Right forelimb (tissue), 1 donor: ENCODE measurements at regions not wholly inside any gene's neighbourhood (a gene's known extent, or its start where the extent isn't known, plus 50 kb on each side); places are given as distances from the start of the nearest gene placed in this dataset.

ENCODE experiments used
- DNase-seq: peaks from one replicate; pipeline ENCODE4 v3.0.0-alpha.2; 2018

- DNase-seq, result no peak
These were observed 93.5 kb upstream of the PPP1R9A start for GRCh38 chr7:94813917-94814316.

GRCh38 chr7:94823947-94824346 lies 83.4 kb upstream of the PPP1R9A start:
- DNase-seq, result no peak

- no peak for DNase-seq
These were observed 77.4 kb upstream of the PPP1R9A start for GRCh38 chr7:94829987-94830386.

GRCh38 chr7:94832051-94832450 lies 75.3 kb upstream of the PPP1R9A start:
- no peak for DNase-seq

GRCh38 chr7:94834359-94834758 lies 73.0 kb upstream of the PPP1R9A start:
- no peak for DNase-seq

DNA sequence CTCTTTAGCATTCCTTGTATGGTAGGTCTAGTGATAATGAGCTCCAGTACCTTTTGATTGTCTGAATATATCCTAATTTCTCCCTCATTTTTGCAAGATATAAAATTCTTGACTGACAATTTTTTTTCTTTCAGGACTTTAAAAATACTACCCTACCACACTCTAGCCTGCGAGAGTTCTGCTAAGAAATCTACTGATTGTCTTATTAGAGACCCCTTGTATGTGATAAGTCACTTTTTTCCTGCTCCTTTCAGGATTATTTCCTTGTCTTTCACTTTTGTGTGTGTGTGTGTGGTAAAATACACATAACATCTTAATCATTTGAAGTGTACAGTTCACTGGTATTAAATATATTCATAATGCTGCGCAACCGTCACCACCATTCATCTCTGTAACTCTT lies 68.7 kb upstream of the PPP1R9A start:
- DNase-seq, result no peak

DNA sequence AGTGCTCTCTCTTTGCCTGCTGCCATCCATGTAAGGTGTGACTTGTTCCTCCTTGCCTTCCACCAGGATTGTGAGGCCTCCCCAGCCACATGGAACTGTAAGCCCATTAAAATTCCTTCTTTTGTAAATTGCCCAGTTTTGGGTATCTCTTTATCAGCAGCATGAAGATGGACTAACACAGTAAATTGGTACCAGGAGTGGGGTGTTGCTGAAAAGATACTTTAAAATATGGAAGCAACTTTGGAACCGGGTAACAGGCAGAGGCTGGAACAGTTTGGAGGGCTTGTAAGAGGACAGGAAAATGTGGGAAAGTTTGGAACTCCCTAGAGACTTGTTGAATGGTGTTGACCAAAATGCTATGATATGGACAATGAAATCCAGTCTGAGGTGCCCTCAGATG lies 63.8 kb upstream of the PPP1R9A start:
- DNase-seq, result no peak

DNA sequence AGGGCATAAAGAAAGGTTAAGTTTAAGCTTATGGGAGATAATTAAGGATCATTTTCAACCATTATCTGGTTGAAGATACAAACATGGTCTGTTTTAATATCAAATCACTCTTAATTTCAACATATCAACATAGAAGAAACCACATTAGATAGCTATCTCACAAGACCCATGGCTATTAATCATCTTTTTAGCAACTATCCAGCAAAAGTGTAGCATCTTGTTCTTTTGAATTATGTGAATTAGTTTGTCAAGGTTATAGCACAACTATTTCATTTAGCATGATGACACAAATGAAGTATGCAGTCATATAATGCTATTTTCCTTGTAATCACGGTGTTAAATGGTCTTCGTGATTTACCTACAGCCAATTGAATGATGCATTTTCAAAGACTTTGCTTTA lies 58.9 kb upstream of the PPP1R9A start:
- no peak for DNase-seq

DNA sequence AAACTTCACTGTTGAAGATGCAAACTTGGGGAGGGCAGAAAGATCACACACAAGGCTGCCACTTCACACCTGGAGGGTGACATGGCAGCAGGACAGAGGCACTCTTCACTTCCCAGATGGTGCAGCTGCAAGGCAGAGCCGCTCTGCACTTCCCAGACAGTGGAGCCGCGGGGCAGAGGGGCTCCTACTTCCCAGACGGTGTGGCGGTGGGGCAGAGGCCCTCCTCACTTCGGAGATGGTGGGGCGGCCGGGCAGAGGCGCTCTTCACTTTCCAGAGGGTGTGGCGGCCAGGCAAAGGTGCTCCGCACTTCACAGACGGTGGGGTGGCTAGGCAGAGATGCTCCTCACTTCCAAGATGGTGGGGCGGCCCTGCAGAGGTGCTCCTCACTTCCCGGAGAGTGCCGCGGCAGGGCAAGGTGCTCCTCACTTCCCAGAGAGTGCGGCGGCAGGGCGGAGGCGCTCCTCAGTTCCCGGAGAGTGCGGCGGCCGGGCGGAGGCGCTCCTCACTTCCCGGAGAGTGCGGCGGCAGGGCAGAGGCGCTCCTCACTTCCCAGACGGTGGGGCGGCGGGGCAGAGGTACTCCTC lies 58.3 kb upstream of the PPP1R9A start:
- DNase-seq, result no peak

DNA sequence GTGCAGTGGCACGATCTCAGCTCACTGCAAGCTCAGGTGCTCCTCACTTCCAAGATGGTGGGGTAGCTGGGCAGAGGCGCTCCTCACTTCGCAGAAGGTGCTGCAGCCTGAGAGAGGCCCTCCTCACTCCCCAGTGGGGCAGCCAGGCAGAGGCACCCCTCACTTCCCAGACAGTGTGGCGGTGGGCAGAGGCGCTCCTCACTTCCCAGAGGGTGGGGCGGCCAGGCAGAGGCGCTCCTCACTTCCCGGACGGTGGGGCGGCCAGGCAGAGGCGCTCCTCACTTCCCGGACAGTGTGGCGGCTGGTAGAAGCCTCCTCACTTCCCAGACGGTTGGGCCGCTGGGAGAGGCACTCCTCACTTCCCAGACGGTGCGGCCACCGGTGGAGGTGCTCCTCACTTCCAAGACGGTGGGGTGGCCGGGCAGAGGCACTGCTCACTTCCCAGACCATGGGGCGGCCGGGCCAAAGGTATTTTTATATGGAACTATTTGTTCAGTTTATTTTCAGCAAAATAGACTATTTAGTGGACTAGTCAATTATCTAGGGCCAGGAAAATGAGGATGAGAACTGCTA lies 57.7 kb upstream of the PPP1R9A start:
- no peak for DNase-seq

DNA sequence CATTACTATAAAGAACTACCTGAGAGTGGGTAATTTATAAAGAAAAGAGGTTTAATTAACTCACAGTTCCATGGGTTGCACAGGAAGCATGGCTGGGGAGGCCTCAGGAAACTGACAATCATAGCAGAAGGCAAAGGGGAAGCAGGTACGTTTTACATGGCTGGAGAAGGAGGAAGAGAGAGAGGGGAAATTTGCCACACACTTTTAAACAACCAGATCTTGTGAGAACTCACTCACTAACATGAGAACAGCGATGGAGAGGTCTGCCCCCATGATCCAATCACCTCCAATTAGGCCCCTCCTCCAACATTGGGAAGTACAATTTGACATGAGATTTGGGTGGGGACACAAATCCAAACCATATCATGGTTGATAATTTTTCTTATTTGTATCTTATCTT lies 51.8 kb upstream of the PPP1R9A start:
- DNase-seq, result no peak

DNA sequence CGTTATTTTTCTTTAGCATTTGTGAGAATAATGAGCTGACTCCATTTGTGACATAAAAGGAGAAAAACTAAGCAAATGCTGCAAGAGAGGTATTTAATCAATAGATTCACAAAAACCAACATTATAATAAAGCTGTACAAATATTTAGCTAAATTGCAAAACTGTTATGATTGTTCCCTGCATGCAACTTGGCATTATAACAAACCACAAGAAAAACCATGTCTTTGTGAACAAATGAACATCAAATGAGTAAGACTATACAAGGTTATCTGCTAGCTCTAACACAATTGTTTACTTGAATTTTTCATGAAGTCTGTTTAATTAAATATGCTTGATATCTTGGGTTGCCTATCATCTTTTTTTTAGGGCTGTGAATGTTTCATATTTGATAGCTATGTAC lies 50.8 kb upstream of the PPP1R9A start:
- DNase-seq, result no peak
